GM12892 (cell line): ENCODE measurements at regions not wholly inside any gene's neighbourhood (a gene's known extent, or its start where the extent isn't known, plus 50 kb on each side); places are given as distances from the start of the nearest gene placed in this dataset.

Experiments used
- POLR2A ChIP-seq: IDR thresholded peaks from 2 replicates; pipeline ENCODE4 v1.6.1; 2011; ENCODE audit warnings: low read depth, low read length, control low read depth
- POLR2AphosphoS5 ChIP-seq: IDR thresholded peaks from 2 replicates; pipeline ENCODE4 v1.6.1; 2011; ENCODE audit warnings: low read depth, low read length, control low read depth
- TAF1 ChIP-seq: IDR thresholded peaks from 2 replicates; pipeline ENCODE4 v1.6.1; 2011; ENCODE audit warnings: low read depth, mild to moderate bottlenecking, control low read depth, low read length, borderline replicate concordance

GRCh38 chr2:236728916-236729670 is 159.5 kb downstream of the ACKR3 start:
- no peak for TF ChIP-seq POLR2AphosphoS5
- TF ChIP-seq POLR2A, result no peak
- TF ChIP-seq TAF1, result no peak
